ENCODE measurements at regions not wholly inside any gene's neighbourhood (a gene's known extent, or its start where the extent isn't known, plus 50 kb on each side); places are given as distances from the start of the nearest gene placed in this dataset.

DNA sequence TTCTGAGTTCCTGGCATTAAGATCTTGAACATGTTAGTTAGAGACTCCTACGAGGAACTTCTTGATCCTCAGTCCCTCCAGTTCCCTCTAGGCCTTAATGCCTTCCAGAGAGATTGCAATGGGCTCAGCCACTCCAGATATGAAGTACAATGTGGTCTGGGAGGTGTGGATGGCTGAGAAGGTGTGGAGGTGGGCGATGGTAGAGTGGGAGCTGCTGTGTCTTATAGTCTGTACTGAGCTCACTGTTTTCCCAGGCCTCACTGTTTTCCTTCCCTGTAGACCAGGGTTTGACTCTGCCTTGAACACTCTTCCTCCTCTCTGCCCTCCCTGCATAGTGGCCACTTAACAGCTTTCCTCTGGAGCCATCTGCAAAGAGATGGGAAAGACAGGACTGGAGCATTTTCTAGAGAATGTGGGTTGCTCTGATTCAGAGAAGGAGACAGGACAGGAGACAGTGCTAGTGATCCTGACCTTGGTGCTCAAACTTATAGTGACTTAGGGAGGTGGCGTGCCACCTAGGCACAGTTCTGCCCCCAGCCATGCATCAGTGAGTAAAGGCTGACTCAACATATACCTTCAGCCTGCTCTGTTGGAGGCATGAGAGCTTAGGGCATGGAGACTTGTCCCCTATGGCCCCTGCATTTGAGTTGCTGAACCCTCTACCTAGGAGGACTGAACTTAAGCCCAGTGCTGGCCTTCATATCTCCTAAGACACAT lies 129.7 kb downstream of the TDRD15 start:
- DNase-seq = no peak

DNA sequence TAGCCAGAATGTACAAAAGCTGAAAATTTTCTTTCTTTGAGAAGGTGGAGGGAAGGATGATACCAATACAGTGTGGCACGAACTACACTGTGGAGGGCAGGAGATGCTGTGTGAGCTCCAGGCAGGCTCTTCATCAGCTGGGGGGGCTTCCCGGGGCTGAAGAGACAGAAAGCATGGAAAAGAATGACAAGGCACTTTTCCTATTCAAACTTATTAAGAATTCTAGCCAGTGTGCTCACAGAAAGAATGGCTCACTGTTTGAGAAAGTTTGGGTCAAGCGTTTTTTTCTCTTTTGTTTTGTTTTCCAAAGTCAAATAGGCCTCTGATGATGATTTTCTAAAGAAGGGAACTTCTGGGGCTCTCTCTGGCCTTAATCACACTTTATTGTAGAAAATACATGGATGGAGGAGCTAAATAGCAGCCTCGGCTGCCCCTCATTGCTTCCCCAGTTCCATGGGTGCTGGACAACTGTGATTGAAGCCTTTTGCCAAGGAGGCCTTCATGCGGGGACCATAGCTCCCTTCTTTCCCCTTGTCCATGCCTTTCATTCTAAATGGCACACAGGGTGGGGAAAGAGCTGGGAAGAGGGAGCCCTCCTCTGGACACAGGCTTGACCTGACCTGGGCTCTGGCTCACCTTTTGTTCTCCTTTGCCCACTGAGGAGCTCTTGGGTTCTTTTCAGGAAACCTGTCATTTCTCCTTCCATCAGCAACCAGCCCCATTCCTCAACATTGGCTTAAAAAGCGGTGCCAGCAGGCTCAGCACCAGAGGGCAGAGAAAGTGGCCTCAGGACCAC lies 130.6 kb downstream of the TDRD15 start:
- no peak for DNase-seq

DNA sequence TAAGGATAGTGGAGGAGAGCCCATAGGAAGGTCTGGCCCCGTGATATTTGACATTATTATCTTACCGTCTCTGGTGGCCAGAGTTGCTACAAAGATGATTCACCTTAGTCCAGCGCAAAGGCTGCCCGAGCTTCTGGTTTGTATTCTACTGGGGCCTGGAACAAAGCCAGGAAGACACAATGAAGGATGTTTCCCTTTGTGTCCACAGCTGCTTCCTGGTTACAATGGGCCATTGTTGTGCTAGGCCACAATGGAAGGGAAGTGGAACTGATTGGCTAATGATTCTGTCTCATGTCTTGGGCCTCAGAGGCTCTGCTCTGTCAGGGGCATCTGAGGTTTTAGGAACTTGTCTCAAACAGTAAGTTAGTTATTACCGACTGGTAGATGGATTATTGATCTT lies 132.2 kb downstream of the TDRD15 start:
- DNase-seq = peak; percentile 31 to 72 (median 54)

DNA sequence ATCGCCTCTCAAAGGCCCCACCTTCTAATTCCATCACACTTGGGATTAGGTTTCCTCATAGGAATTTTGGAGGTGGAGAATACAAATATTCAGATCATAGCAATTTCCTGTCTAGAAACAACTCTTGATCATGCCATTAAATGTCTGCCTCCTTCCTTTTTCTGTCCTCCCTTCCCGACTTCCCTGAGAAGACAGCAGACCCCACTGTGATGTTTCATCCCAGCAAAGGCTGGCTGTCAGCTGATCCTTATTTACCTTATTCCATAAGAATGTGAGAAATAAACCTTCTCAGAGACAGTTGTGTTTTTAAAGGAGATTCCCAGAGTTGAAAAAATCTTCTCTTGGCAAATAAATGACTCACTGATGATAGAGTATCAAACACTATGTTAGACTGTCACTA lies 133.9 kb downstream of the TDRD15 start:
- DNase-seq = no peak

DNA sequence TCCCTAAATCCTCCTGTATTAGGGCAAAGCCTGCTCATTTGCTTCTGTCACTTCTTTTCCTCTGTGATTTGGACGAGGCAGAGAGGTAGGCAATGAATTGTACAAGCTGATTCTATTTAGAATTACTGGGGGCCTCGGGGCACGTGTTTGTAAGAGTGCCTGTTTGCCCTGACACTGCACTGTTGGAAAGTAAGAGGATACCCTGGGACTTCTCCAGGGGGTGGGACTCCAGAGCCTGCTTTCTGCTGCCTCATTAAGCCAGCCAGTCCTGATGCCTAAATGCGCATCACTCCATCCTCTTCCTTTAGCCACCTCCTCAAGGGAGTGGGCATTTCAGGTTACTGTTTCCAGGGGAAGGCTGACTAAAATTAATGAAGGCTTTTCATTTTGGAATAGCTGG lies 134.3 kb downstream of the TDRD15 start:
- no peak for DNase-seq

DNA sequence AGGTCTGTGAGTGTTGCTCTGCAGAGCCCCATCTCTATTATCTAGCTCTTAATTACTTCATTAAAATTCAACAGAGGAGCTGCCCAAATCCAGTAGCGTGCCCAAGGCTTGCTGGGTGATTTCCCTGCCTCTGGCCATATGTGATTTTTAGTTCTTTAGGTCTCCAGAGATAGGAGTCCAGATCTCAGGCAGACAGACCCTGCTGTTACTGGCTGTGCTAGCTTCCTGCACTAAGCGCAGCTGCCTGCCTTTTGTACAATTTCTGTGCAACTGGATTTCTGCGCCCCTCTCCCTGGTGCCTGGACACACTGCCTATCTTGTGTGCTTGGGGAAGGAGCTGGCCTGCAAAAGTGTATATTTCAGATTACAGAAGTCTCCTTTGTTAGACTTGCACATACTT lies 136.5 kb downstream of the TDRD15 start:
- no peak for DNase-seq

DNA sequence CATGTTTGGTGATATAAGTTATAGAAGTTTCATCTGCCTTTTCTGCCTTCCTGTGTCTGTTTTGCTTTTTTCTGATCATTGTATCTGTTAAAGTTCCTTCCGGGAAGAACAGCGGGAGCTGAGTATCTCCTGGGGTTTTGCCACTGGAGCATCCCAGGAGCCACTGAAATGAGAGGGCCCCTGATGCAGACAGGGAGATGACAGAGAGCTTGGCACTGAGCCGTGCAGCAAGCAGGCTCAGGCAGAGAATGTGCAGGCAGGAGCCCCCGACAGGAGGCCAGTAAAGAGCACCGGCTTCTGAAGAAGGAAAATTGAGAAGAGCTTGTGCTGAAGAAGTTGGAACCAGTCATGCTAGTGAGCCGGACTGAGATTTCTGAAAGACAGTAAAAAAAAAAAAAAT lies 137.8 kb downstream of the TDRD15 start:
- no peak for DNase-seq

DNA sequence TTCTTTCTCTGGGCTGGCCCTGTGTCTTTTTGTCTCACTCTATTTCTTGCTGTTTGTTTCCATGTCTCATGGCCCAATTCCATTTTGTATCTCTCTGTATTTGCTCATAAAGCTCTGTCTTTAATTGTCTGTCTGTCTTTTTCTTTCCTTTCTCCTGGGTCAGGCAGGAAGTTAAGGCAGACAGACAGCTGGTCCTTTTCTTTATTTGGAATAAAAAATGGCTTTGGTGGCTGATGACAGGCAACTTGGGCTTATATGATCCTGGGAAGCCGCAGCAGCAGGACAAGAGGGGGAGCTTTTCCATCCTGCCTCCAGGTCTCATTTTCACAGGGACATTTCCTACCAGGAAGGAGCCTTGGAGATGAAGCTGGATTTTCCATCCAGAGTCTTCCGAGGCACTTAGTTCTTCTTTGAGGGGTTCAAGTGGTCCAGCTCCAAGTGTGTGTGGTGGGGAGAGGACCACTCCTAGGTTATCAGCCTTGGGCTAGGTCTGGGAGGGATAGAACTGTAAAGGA lies 138.7 kb downstream of the TDRD15 start:
- DNase-seq = no peak

DNA sequence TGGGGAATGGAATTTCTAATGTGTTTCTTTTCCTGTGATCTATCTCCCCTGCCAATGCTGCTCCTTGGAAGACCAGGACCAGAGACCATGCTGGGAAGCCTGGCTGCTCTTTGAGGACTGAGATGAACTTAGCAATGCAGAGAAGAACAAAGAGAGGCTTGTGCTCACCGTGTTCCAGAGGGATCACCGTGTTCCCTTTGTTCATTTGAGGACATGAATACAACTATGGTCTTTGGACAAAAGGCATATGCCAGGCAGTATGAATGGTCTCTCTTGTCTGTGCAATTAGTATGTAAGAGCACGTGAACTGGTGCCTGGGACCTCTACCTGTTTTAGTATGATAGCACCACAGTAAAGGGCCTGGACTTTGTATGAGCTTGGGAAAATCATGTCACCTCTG lies 139.9 kb downstream of the TDRD15 start:
- no peak for DNase-seq

DNA sequence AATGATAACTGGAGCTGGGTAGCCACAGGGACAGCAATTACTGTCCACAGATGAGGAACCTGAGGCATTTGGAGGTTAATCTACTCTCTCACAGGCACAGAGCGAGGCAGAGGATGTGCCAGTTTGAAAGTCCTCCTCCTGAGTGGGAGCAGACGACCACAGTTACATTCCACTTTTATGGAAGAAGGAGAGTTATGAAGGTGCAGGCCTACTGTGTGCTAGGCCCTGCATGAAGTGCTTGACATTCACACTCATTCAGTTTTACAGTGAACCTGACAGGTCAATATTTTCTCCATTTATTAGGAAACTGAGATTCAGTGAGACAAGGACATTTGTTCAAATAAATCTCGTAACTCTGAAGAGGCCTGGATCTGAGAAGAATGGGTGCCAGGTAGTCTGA lies 142.0 kb downstream of the TDRD15 start:
- DNase-seq = no peak

DNA sequence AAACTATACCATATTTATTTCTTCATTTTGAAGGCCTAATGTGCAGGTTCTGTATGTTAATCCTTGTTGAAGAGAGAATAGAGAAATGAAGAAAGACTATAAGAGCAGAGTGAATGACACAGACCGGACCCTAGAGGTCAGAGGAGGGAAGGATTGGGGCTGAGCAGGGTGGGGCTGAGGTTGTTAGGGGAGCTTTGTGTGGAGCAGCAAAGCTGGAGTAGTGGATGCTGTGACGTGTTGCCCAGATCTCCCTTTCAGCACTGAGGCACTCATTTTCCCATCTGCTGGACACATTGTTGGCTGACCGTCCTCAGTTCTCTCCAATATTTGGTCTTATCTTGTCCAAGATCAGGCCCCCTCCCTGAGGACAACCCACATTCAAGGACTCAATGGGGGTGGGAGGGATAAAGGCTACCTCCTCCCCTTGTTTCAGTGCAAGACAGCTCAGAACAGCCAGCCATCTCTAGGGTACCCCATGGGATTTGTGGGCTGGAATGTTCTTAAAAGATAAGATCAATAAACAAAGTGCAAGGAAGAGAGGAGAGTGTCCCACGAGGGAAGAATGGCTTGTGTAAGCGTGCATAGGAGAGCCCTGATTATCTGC lies 143.6 kb downstream of the TDRD15 start:
- DNase-seq = no peak

DNA sequence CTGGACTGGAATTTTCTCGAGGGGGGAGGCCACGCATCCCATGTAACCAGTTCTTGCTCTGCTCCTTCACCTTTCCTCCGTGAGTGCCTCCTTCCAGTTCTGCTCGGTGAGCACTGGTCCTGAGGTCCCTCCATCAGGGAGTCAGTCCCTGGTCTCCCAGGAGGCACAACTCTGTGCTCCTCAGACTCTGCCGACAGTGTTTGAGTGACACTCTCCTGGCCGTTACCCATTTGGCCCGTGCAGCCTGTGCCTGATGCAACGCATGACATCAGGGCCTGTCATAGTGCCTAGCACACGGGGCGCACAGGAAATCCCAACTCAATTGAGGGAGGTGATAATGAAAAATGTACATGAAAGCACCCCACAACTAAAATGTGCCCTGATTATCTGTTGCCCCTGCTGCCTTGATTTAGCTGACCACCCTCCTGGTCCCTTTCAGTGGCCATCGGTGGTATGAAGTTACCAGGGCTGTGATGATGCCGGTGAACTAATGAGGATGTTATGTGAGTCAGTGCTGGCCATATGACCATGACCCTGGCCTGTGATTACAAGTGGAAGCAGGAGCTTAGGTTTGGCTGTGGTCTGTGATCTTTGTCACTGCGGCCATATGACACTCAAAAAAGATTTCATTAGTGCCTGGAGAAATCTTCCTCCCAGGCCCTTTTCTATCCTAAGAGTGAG lies 144.6 kb downstream of the TDRD15 start:
- DNase-seq = no peak

DNA sequence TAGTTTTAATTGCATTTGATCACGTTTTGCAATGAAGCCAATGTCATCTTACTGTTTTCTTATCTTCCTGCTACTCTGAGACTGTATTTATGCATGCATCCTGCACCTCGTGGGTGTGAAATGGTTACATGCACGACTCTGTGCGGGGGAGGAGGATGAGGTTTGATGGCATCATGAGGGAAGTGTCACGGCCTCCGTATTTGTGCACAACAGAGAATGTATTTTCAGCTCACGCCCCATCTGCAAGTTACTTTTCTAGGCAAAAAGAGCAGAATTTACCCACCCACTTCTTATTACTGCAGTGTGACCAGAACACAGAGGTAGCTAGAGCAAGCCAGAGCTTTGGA lies 145.1 kb downstream of the TDRD15 start:
- DNase-seq = no peak

DNA sequence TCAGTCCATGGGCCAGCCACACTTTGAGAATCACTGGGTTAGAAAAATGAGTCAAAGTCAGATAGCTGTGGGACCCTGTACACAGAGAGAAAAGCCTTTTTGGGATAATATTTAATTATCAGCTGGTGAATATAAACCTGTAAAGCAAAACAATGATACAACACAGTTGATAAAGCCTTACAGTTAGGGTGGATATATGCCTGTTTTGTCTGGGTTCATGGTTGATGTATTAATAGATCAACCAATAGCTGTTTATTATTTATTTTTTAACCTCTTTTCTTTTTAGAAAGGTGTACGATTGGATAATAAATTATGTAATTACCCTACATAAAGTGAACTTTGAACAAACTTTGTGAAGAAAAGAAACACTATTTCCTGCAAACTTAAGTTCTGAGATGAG lies 145.6 kb downstream of the TDRD15 start:
- no peak for DNase-seq

DNA sequence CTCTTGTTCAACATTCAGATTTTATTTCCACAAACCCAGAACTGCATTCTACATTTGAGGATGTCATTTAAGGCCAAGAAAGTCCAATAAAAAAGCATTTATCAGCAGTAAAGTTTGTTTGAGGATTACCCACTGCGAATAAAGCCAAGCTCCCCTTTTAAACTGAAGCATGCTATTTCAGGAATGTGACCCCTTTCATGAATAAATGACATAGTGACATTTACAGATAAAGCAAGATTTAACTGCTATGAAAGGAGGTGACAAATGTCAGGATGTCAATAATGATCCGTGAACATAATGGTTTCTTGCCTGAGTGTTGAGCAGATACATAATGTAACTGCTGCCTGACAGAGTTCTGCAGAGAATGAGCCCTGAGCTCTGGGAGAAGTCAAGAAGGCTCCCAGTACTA lies 146.3 kb downstream of the TDRD15 start:
- DNase-seq = no peak

DNA sequence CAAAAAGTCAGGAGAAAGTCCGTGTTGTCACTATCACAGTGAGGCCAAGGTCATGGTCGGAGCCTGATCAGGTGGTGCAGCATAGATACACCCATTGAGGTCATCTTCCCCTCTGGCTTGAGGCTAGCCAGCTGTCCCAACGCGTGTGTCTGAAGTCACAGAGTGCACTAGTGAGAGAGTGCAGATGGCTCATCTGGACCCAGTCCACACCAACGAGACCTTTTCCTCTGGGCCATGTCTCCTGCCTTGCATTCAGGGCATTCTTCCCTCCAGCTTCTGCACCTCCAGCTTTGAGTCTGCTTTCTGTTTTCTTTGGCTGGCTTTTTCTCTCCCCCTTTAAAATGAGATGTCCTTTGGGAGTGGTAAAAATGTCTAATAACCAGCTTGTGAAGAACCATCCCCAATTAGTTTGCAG lies 146.9 kb downstream of the TDRD15 start:
- peak; percentile 20 to 67 (median 22) for DNase-seq

DNA sequence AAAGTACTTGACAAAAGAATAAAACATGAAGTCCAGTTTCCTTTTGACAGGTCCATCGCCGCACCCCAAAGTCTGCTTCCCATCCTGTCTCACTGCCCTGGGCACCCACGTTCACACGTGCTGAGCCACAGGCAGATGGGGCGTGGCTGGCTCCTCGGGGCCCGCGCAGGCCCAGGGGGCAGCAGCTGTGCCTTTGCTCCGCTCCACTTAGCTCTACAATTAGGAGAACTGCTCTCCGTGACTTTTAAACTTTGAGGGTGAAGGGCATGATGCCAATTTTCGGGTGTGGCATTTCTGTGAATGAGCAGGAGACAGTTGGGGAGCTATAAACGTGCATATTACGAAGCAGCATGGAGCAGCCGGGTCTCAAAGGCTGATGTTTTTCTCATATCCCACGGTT lies 152.4 kb downstream of the TDRD15 start:
- no peak for DNase-seq

DNA sequence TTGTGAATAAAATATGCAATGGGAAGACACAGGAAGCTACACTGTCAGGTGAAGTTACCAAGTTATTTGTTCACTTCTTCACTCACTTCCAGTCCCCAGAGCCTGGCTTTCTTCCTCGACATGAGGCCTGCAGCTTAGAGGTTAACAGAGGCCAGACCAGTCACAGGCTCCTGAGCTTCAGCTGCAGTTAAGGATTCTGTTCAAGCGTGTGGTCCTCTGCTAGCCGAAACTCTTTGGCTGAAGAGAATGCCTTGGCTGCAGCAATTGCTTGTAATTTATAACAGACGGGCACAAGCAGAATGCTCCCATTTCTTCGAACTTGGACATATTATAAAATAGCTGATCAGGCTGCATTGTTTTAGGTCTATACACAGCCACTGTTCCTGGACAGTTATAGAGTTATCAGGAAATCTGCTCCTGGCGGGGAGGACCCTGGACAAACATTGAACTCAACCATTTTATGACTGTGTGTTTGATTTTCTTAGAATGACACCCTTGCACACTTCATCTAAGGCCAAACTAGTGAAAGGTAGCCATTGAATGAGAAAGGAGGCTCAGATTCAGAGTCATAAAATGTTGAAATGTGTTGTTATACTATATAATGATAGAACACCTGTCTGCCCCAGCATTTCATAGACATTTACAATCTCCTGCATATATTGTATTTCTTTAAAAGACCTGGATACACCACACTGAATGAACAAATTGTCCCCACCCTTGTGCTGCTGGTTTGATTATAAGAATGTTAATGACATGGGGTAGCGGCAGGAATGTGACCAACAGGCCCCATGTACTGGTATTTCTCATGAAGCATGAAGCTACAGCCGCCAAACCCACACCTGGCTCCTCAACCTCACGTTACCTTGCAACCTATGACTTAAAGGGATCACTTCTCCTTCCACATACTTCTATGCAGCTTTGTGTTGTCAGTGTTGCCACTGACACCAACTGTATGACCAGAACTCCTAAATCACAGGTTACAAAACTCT lies 153.6 kb downstream of the TDRD15 start:
- DNase-seq = peak in 1 of 3 donors; percentile 23

DNA sequence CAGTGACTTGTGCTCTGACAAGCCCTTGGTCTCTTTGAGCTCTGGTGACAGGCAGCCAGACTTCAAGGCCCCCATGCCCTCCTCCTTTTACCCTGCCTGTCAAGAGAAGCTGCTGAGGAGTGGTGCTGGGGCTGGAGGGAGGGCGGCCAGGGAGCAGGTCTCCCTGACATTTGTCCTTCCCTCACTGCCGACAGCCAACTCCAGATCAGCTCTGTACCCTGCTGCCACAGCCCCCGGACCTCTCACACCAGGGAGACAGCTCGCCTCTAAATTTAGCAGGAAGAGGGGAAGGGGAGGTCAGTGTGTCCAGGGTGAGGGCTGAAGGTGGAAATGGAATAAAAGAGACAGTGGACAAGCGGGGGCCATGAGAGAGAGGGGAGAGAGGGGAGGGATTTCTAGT lies 155.8 kb downstream of the TDRD15 start:
- no peak for DNase-seq

DNA sequence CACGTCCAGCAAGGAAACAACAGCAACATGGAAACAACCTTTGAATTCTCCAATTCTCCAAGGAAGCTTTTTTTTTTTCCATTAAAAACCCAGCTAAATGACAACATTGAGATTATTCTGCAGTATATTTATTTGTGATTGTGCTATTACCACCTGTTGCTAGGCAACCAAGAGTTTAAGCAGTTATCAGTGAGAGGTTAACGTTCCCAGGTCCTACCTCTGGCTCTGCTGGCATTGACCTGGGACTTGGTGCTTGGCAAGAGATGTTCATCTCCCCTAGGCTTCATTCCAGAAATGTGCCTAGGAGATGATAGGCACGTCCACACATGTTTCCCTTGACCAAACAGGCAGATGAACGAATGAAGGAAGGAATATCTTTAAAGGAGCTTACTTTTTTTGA lies 157.0 kb downstream of the TDRD15 start:
- DNase-seq = no peak

DNA sequence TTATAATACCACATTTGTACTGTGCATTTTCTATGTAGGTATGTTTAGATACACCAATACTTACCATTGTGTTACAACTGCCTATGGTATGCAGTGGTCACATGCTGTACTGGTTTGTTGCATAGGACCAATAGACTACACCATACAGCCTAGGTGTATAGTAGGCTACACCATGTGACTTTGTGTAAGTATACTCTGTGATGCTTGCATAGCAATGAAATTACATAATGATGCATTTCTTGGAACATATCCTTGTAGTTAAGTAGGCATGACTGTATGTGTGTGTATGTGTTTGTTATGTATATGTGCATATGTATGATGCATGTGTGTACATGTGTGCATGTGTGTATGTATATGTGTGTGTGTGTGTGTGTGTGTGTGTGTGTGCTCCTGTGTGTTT lies 157.6 kb downstream of the TDRD15 start:
- DNase-seq = no peak

Data from muscle of back (tissue), 3 donors.